Prostate gland (tissue), 2 donors: ENCODE measurements at regions not wholly inside any gene's neighbourhood (a gene's known extent, or its start where the extent isn't known, plus 50 kb on each side); places are given as distances from the start of the nearest gene placed in this dataset.

Experiments used
- DNase-seq: peaks from one replicate; pipeline ENCODE4 v3.0.0-alpha.2; 2019; ENCODE audit warnings: low spot score
- H3K27ac ChIP-seq, 2 donors: fragments of 200-600 bp; sonication (generic); 2 replicates each; pipeline ENCODE4 v1.5.1; 2017 to 2019
- H3K27me3 ChIP-seq: fragments of 200-600 bp; sonication (generic); replicated peaks from 2 replicates; pipeline ENCODE4 v1.5.1; 2019; ENCODE audit not compliant: insufficient read depth
- H3K36me3 ChIP-seq, 2 donors: fragments of 200-600 bp; sonication (generic); 1 replicate in 1 of 2; 2 replicates in 1 of 2; pipeline versions ENCODE4 v1.5.1 to v1.8.1; 2017 to 2019
- H3K4me1 ChIP-seq: fragments of 200-600 bp; sonication (generic); replicated peaks from 2 replicates; pipeline ENCODE4 v1.5.1; 2019
- H3K4me3 ChIP-seq, 2 donors: fragments of 200-600 bp; sonication (generic); 2 replicates each; pipeline ENCODE4 v1.5.1; 2017 to 2019
- H3K9me3 ChIP-seq: fragments of 200-600 bp; sonication (generic); 2 replicates; pipeline ENCODE4 v1.5.1; 2017
- POLR2A ChIP-seq: fragments of 450-650 bp; IDR thresholded peaks from one replicate; pipeline ENCODE4 v1.6.1; 2016; ENCODE audit warnings: antibody characterized with exemption, mild to moderate bottlenecking
- POLR2AphosphoS5 ChIP-seq: sonication (generic); formaldehyde crosslinking; IDR thresholded peaks from one replicate; pipeline ENCODE4 v1.6.1; 2017; ENCODE audit warnings: antibody characterized with exemption
- WGBS: methylation state at CpG from one replicate; pipeline ENCODE4 v1.1.5; 2018; 5-methylcytosine and 5-hydroxymethylcytosine counted together
- intact Hi-C: fragments of 100-400 bp; cut with DNase I; formaldehyde crosslinking; loops from one replicate; pipeline ENCODE4 v1.14.2; 2022
- TF ChIP-seq, protein P1 (sequence below), 4 experiments: fragments of 200-600 bp in 2 of 4; fragments of 450-650 bp in 2 of 4; sonication (generic) in 2 of 4; IDR thresholded peaks; 1 replicate in 3 of 4; 2 replicates in 1 of 4; pipeline ENCODE4 v1.5.1; 2016 to 2019; ENCODE audit warnings: antibody characterized with exemption in 4 of 4, mild to moderate bottlenecking in 2 of 4, moderate library complexity in 2 of 4

- H3K36me3 ChIP-seq = no peaks in the 10 kb centered on the region
- H3K4me3 ChIP-seq = no peak overlapping the region
- intact Hi-C loops = no loop called here
- no peak overlapping the region for H3K27ac ChIP-seq
- DNase-seq = no peak
- TF ChIP-seq POLR2A (no peak), POLR2AphosphoS5 (no peak)
- TF ChIP-seq, protein P1, sequence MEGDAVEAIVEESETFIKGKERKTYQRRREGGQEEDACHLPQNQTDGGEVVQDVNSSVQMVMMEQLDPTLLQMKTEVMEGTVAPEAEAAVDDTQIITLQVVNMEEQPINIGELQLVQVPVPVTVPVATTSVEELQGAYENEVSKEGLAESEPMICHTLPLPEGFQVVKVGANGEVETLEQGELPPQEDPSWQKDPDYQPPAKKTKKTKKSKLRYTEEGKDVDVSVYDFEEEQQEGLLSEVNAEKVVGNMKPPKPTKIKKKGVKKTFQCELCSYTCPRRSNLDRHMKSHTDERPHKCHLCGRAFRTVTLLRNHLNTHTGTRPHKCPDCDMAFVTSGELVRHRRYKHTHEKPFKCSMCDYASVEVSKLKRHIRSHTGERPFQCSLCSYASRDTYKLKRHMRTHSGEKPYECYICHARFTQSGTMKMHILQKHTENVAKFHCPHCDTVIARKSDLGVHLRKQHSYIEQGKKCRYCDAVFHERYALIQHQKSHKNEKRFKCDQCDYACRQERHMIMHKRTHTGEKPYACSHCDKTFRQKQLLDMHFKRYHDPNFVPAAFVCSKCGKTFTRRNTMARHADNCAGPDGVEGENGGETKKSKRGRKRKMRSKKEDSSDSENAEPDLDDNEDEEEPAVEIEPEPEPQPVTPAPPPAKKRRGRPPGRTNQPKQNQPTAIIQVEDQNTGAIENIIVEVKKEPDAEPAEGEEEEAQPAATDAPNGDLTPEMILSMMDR (IDR thresholded peaks at IDR 0.05) = no peak
- H3K9me3 ChIP-seq = no peaks in the 10 kb centered on the region
- H3K4me1 ChIP-seq = no peaks in the 10 kb centered on the region
- no peaks in the 10 kb centered on the region for H3K27me3 ChIP-seq
These were observed 130.3 kb upstream of the C21orf91 start for GRCh38 chr21:17949421-17949820.

- Histone ChIP-seq H3K36me3 (no peaks in the 10 kb centered on the region), H3K27me3 (no peaks in the 10 kb centered on the region), H3K9me3 (no peaks in the 10 kb centered on the region), H3K27ac (no peak overlapping the region), H3K4me1 (no peaks in the 10 kb centered on the region), H3K4me3 (no peak overlapping the region)
- intact Hi-C loops = no loop called here
- DNase-seq = no peak
- TF ChIP-seq POLR2AphosphoS5 = no peak
- TF ChIP-seq, protein P1 (IDR thresholded peaks at IDR 0.05) = no peak
- TF ChIP-seq POLR2A = no peak
- WGBS = 76% methylated on average over 2 of the region's 2 CpGs
These were observed 128.4 kb upstream of the C21orf91 start for GRCh38 chr21:17947531-17947930.

- TF ChIP-seq, protein P1 (IDR thresholded peaks at IDR 0.05) = no peak
- TF ChIP-seq POLR2AphosphoS5 (no peak), POLR2A (no peak)
- no peaks in the 10 kb centered on the region for H3K4me1 ChIP-seq
- no peaks in the 10 kb centered on the region for H3K9me3 ChIP-seq
- H3K36me3 ChIP-seq = no peaks in the 10 kb centered on the region
- no peaks in the 10 kb centered on the region for H3K27me3 ChIP-seq
- WGBS = 97% methylated on average over 4 of the region's 4 CpGs
- no peak for DNase-seq
- no peak overlapping the region for H3K4me3 ChIP-seq
- no peak overlapping the region for H3K27ac ChIP-seq
- intact Hi-C loops = no loop called here
These were observed 111.9 kb upstream of the C21orf91 start for GRCh38 chr21:17931080-17931479.

- TF ChIP-seq POLR2A (no peak), POLR2AphosphoS5 (no peak)
- TF ChIP-seq, protein P1 (IDR thresholded peaks at IDR 0.05) = no peak
- no peak overlapping the region for H3K27ac ChIP-seq
- no peak for DNase-seq
- intact Hi-C loops = no loop called here
- no peak overlapping the region for H3K4me3 ChIP-seq
- H3K9me3 ChIP-seq = no peaks in the 10 kb centered on the region
- H3K4me1 ChIP-seq = no peaks in the 10 kb centered on the region
- 100% methylated on average over 1 of the region's 1 CpG for WGBS
- no peaks in the 10 kb centered on the region for H3K36me3 ChIP-seq
- no peaks in the 10 kb centered on the region for H3K27me3 ChIP-seq
These were observed 110.9 kb upstream of the C21orf91 start for GRCh38 chr21:17930093-17930492.

DNA sequence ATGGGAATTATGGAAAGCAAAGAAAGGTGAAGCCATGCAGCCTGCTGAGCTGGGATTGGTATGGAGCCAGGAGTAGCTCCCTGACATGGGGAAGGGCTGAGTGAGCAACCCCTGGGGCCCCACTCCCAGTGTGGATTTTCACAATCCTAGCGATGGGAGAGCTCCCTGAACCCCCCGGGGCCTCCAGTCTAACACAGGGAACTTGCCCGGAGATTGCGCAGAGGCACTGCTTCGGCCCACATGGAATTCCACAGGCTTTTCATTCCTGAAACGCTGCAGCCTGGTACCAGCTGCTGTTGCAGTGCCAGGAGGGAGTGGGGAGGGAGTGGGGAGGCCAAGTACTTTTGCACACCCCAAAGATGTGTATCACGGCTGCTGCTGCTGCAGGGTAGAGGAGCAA lies 110.4 kb upstream of the C21orf91 start:
- Histone ChIP-seq H3K27ac (no peak overlapping the region), H3K36me3 (no peaks in the 10 kb centered on the region), H3K9me3 (no peaks in the 10 kb centered on the region), H3K27me3 (no peaks in the 10 kb centered on the region), H3K4me1 (no peaks in the 10 kb centered on the region), H3K4me3 (no peak overlapping the region)
- WGBS = 80% methylated on average over 7 of the region's 7 CpGs
- TF ChIP-seq, protein P1 (IDR thresholded peaks at IDR 0.05) = no peak
- TF ChIP-seq POLR2AphosphoS5 = no peak
- TF ChIP-seq POLR2A = no peak
- DNase-seq = no peak
- intact Hi-C loops = no loop called here
